OCI-LY7 (cell line): ENCODE measurements at regions not wholly inside any gene's neighbourhood (a gene's known extent, or its start where the extent isn't known, plus 50 kb on each side); places are given as distances from the start of the nearest gene placed in this dataset.
"Not testable (repeated sequence)": the region's sequence is repeated elsewhere in the genome, so short reads cannot be mapped to it uniquely, and the experiment has no call there.

Source experiments
- BruUV-seq: library from RNA; stranded (reverse); fragments of 400-500 nt; replicated peaks from 2 replicates; lab custom pipeline; 2021; lab: Mats Ljungman, UMichigan
- CTCF ChIA-PET: fragments of 300-600 bp; sonication (Branson Sonifier 250); formaldehyde crosslinking; loops from one replicate; lab custom pipeline; 2022; ENCODE audit warnings: antibody characterized with exemption; ENCODE audit not compliant: unreplicated experiment; lab: Charles Lee
- POLR2A ChIA-PET: fragments of 300-600 bp; sonication (Branson Sonifier 250); formaldehyde crosslinking; loops from one replicate; lab custom pipeline; 2022; ENCODE audit warnings: antibody characterized with exemption; lab: Charles Lee
- DNase-seq: peaks from one replicate; pipeline ENCODE4 v3.0.0-alpha.2; 2015; ENCODE audit warnings: low spot score
- H2AFZ ChIP-seq: fragments of 200-600 bp; sonication (generic), shearing (Covaris generic); 2 replicates; pipeline ENCODE4 v1.6.1; 2014; ENCODE audit warnings: mild to moderate bottlenecking, antibody characterized with exemption, low read length, moderate library complexity
- H3K27ac ChIP-seq: fragments of 200-600 bp; sonication (generic); 2 replicates; pipeline ENCODE4 v1.5.1; 2014; ENCODE audit warnings: mixed run types, low read depth, mild to moderate bottlenecking, moderate library complexity, low read length, inconsistent platforms; ENCODE audit not compliant: poor library complexity, severe bottlenecking
- H3K36me3 ChIP-seq: fragments of 200-600 bp; sonication (generic); 2 replicates; pipeline ENCODE4 v1.6.1; 2014; ENCODE audit warnings: mild to moderate bottlenecking, antibody characterized with exemption, low read length, moderate library complexity, mixed read lengths; ENCODE audit not compliant: insufficient read depth
- H3K4me1 ChIP-seq: fragments of 200-600 bp; sonication (generic); 2 replicates; pipeline ENCODE4 v1.5.1; 2014; ENCODE audit warnings: mild to moderate bottlenecking, low read length; ENCODE audit not compliant: insufficient read depth, poor library complexity, severe bottlenecking
- H3K4me2 ChIP-seq: fragments of 200-600 bp; sonication (generic); 2 replicates; pipeline ENCODE4 v1.6.1; 2014; ENCODE audit warnings: mild to moderate bottlenecking, low read length
- H3K4me3 ChIP-seq: fragments of 200-600 bp; sonication (generic); 2 replicates; pipeline ENCODE4 v1.5.1; 2014; ENCODE audit warnings: mild to moderate bottlenecking, low read depth, low read length; ENCODE audit not compliant: poor library complexity, severe bottlenecking
- H3K79me2 ChIP-seq: fragments of 200-600 bp; sonication (generic); 2 replicates; pipeline ENCODE4 v1.6.1; 2016; ENCODE audit warnings: low read depth, mild to moderate bottlenecking, low read length, moderate library complexity, mixed read lengths; ENCODE audit not compliant: insufficient read depth
- H3K9me2 ChIP-seq: fragments of 200-600 bp; sonication (generic); 2 replicates; pipeline ENCODE4 v1.6.1; 2016; ENCODE audit warnings: mild to moderate bottlenecking, low read length, mixed read lengths; ENCODE audit not compliant: insufficient read depth
- H3K9me3 ChIP-seq: fragments of 200-600 bp; sonication (generic); 2 replicates; pipeline ENCODE4 v1.6.1; 2014; ENCODE audit warnings: mild to moderate bottlenecking, mixed run types, low read length, mixed read lengths
- H4K20me1 ChIP-seq: fragments of 200-600 bp; sonication (generic); 2 replicates; pipeline ENCODE4 v1.6.1; 2014; ENCODE audit warnings: mild to moderate bottlenecking, antibody characterized with exemption, low read length, moderate library complexity, mixed read lengths; ENCODE audit not compliant: insufficient read depth
- EZH2phosphoT487 ChIP-seq: fragments of 200-600 bp; sonication (generic); IDR thresholded peaks from 2 replicates; pipeline ENCODE4 v1.6.1; 2018; ENCODE audit warnings: low read depth, borderline replicate concordance, mild to moderate bottlenecking, mixed run types, antibody characterized with exemption, low read length, moderate library complexity, mixed read lengths
- intact Hi-C: fragments of 100-400 bp; cut with micrococcal nuclease; formaldehyde crosslinking; loops from one replicate; pipeline ENCODE4 v1.10.0; 2022; ENCODE audit not compliant: unreplicated experiment
- TF ChIP-seq, protein P1 (sequence below): fragments of 200-600 bp; sonication (generic); conservative IDR thresholded peaks from 2 replicates; pipeline ENCODE4 v1.5.1; 2014; ENCODE audit warnings: mild to moderate bottlenecking, antibody characterized with exemption, low read length, moderate library complexity, mixed read lengths

- H3K4me3 ChIP-seq: no peak overlapping the region
- H3K36me3 ChIP-seq: no peaks in the 10 kb centered on the region
- H3K79me2 ChIP-seq: no peaks in the 10 kb centered on the region
- no peaks in the 10 kb centered on the region for H4K20me1 ChIP-seq
- no peak for TF ChIP-seq EZH2phosphoT487
- TF ChIP-seq, protein P1, sequence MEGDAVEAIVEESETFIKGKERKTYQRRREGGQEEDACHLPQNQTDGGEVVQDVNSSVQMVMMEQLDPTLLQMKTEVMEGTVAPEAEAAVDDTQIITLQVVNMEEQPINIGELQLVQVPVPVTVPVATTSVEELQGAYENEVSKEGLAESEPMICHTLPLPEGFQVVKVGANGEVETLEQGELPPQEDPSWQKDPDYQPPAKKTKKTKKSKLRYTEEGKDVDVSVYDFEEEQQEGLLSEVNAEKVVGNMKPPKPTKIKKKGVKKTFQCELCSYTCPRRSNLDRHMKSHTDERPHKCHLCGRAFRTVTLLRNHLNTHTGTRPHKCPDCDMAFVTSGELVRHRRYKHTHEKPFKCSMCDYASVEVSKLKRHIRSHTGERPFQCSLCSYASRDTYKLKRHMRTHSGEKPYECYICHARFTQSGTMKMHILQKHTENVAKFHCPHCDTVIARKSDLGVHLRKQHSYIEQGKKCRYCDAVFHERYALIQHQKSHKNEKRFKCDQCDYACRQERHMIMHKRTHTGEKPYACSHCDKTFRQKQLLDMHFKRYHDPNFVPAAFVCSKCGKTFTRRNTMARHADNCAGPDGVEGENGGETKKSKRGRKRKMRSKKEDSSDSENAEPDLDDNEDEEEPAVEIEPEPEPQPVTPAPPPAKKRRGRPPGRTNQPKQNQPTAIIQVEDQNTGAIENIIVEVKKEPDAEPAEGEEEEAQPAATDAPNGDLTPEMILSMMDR: no peak
- no peaks in the 10 kb centered on the region for H3K9me2 ChIP-seq
- ChIA-PET CTCF (no interaction called here), POLR2A (interaction anchor here (0.5 to 1.1 kb wide), 3 partner anchors 14 to 1020 kb away, joined by 3 read pairs; no protein-coding TSS in a partner anchor)
- H3K4me2 ChIP-seq: no peak overlapping the region
- no TSS peak for BruUV-seq
- no peak overlapping the region for H3K27ac ChIP-seq
- H3K4me1 ChIP-seq: no peaks in the 10 kb centered on the region
- DNase-seq: no peak
- intact Hi-C loops: no loop called here
- no peaks in the 10 kb centered on the region for H3K9me3 ChIP-seq
- no peak overlapping the region for H2AFZ ChIP-seq
These were observed 364.0 kb downstream of the CNTN6 start for GRCh38 chr3:1456781-1457311.

DNA sequence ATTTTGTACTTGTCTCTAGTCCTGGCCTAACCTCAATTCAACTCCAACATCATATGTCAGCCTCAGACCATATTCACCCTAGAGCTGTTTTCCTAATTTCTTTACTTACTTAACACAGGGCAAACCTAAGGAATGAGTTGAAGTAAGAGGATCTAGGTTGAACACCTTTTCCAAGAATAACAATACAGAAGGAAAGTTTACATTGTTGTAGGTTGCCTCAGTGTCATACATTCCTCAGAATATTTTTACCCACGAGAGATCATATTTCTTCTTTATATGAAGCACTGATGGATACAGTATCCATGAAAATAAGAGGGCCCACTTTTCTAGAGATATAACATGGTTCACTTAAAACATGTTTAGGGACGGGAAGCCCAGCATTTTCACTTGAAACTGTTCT, 369.5 kb downstream of the CNTN6 start:
- Histone ChIP-seq H3K27ac (no peak overlapping the region), H3K4me3 (no peak overlapping the region), H3K36me3 (no peaks in the 10 kb centered on the region), H3K4me1 (no peaks in the 10 kb centered on the region), H3K4me2 (no peak overlapping the region), H3K9me3 (no peaks in the 10 kb centered on the region), H2AFZ (no peak overlapping the region), H3K9me2 (no peaks in the 10 kb centered on the region), H4K20me1 (no peaks in the 10 kb centered on the region), H3K79me2 (no peaks in the 10 kb centered on the region)
- ChIA-PET CTCF (no interaction called here), POLR2A (interaction anchor here (1.0 to 1.3 kb wide), 2 partner anchors 10 to 327 kb away, joined by 4 read pairs; no protein-coding TSS in a partner anchor)
- no TSS peak for BruUV-seq
- DNase-seq: no peak
- TF ChIP-seq EZH2phosphoT487: no peak
- TF ChIP-seq, protein P1: no peak
- intact Hi-C loops: no loop called here

GRCh38 chr3:1462856-1463450, 370.1 kb downstream of the CNTN6 start:
- Histone ChIP-seq H3K27ac (no peak overlapping the region), H3K9me2 (no peaks in the 10 kb centered on the region), H3K4me3 (no peak overlapping the region), H3K36me3 (no peaks in the 10 kb centered on the region), H2AFZ (no peak overlapping the region), H3K4me1 (no peaks in the 10 kb centered on the region), H3K9me3 (no peaks in the 10 kb centered on the region), H3K79me2 (no peaks in the 10 kb centered on the region), H4K20me1 (no peaks in the 10 kb centered on the region), H3K4me2 (no peak overlapping the region)
- BruUV-seq: no TSS peak
- no peak for TF ChIP-seq EZH2phosphoT487
- TF ChIP-seq, protein P1: no peak
- ChIA-PET CTCF (no interaction called here), POLR2A (interaction anchor here (1.0 kb wide), 1 partner anchor 327 kb away, joined by 4 read pairs; no protein-coding TSS in a partner anchor)
- DNase-seq: no peak
- intact Hi-C loops: no loop called here

DNA sequence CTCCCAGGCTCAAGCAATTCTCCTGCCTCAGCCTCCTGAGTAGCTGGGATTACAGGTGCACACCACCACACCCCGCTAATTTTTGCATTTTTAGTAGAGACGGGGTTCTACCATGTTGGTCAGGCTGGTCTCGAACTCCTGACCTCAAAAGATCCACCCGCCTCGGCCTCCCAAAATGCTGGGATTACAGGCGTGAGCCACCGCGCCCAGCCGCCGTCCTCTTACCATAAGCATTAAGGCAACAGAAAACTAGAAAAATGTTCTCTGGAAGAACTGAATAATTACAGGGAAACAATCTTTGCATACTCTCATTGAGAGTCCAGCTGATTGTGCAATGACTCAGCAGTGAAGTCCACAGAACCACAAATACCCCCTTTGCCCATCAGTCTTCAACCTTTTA, 372.3 kb downstream of the CNTN6 start:
- H4K20me1 ChIP-seq, H3K79me2 ChIP-seq, H3K27ac ChIP-seq, intact Hi-C loops, H3K36me3 ChIP-seq, CTCF ChIA-PET, H2AFZ ChIP-seq, DNase-seq, POLR2A ChIA-PET, H3K4me3 ChIP-seq, H3K9me3 ChIP-seq, H3K4me2 ChIP-seq, H3K4me1 ChIP-seq, H3K9me2 ChIP-seq, BruUV-seq: not testable (repeated sequence)
